Retinal pigment epithelial cell (primary cell): ENCODE measurements at regions not wholly inside any gene's neighbourhood (a gene's known extent, or its start where the extent isn't known, plus 50 kb on each side); places are given as distances from the start of the nearest gene placed in this dataset.
A peak's percentile ranks its signal among the peaks of the same experiment; 100 is the strongest.

Experiments used
- DNase-seq: peaks from one replicate; pipeline ENCODE4 v3.0.0-alpha.2; 2010; ENCODE audit warnings: low read depth
- H3K4me3 ChIP-seq: 2 replicates; pipeline ENCODE4 v1.5.1; 2011; ENCODE audit warnings: mild to moderate bottlenecking, low read length, control low read depth, moderate library complexity
- CTCF ChIP-seq: conservative IDR thresholded peaks from 2 replicates; pipeline ENCODE4 v1.5.1; 2011; ENCODE audit warnings: low read depth, low read length, control low read depth, inconsistent platforms

DNA sequence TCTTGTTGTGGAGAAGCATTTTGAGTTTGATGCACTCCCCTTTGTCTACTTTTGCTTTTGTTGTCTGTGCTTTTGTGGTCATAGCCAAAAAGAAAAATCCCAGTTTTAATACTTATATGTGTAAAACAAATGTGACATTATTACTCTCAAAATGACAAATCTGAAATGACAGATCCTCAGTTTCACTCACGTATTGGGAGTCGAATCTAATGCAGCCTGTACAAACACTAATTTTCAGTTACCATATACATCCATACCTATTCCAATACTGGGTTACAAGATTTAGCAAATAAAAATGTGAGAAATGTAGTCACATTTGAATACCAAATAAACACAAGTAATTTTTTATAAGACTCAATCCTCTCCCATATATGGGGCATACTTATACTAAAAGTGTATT is 148.2 kb upstream of the ZNF516 start:
- TF ChIP-seq CTCF: no peak
- H3K4me3 ChIP-seq: no peak overlapping the region
- DNase-seq: no peak

DNA sequence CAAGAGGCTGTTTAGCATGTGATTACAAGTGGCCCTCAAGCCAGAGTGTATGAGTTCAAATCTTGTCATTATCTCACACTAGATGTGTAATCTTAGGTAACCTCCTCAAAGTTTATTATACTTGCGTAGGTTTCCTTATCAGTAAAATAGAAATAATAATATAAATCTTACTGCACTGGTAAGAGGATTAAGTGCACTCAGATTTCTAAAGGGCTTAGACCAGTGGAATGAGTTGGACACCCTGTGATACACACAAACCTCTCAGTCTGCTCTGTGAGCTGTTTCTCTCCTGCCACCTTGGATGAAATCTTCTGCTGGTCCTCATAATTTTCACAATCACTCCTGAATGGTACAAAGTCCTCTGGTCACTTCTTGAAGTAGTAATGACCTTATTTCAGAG is 145.4 kb upstream of the ZNF516 start:
- TF ChIP-seq CTCF: no peak
- peak; percentile 77 for DNase-seq
- H3K4me3 ChIP-seq: no peak overlapping the region

- DNase-seq: no peak
- TF ChIP-seq CTCF: no peak
- no peak overlapping the region for H3K4me3 ChIP-seq
Observed at GRCh38 chr18:76634564-76634963, 139.5 kb upstream of the ZNF516 start.

DNA sequence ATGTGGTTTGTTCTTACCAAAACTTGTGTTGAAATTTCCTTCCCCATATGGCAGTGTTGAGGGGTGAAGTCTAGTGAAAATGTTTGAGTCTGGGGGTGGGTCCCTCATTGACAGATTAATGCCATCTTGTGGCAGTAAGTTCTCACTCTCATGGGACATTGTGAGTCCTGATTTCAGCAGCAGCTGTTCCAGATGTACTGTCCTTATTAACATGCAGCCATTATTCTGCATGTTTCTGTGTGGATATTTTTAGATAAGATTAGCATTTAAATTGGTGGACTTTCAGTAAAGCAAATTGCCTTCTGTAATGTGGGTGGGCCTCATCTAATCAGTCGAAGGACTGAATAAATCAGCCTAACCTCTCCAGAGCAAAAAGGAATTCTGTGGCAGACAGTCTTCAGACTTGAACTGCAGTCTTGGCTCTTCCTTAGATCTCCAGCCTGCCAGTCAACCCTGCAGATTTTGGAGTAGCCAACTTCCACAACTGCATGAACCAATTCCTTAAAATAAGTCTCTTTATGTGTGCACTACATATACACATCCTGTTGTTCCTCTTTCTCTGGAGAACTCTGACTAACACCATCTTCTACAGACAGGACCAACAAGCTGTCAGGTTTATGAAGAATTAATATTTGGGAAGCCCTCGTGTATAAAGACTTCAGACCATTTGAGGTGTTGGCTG is 138.7 kb upstream of the ZNF516 start:
- no peak for TF ChIP-seq CTCF
- H3K4me3 ChIP-seq: no peak overlapping the region
- no peak for DNase-seq

DNA sequence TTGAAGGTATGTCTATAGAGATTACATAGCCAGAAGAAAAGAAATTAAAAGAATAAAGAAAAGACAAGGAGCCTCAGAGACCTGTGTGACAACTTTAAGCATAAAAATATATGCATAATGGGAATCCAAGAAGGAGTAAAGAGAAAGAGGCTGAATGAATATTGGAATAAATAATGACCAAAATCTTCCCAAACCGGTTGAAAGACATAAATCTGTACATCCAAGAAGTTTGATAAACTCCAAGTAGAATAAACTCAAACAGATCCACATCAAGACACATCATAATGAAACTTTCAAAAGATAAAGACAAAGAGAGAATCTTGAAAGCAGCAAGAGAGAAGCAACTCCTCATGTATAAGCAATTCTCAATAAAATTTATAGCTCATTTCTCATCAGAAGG is 132.4 kb upstream of the ZNF516 start:
- TF ChIP-seq CTCF: no peak
- no peak for DNase-seq
- no peak overlapping the region for H3K4me3 ChIP-seq

DNA sequence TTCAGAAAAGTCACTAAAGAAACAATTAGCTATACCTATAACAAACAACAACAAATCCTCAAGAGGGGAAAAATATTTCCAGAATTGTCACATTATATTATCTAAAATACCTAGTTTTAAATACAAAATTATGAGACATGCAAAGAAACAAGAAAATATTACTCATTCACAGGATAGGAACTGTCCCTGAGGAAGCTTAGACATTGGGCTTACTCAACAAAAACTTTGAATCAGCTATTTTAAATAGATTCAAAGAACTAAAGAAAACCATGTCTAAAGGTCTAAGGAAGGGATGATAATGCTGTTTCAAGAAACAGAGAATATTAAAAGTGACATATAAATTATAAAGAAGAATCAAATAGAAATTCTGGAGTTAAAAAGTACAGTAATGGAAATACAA is 131.9 kb upstream of the ZNF516 start:
- no peak for TF ChIP-seq CTCF
- H3K4me3 ChIP-seq: no peak overlapping the region
- no peak for DNase-seq

- no peak overlapping the region for H3K4me3 ChIP-seq
- DNase-seq: no peak
- no peak for TF ChIP-seq CTCF
Observed at GRCh38 chr18:76622651-76623050, 127.6 kb upstream of the ZNF516 start.
